ENCODE measurements at regions not wholly inside any gene's neighbourhood (a gene's known extent, or its start where the extent isn't known, plus 50 kb on each side); places are given as distances from the start of the nearest gene placed in this dataset.

DNA sequence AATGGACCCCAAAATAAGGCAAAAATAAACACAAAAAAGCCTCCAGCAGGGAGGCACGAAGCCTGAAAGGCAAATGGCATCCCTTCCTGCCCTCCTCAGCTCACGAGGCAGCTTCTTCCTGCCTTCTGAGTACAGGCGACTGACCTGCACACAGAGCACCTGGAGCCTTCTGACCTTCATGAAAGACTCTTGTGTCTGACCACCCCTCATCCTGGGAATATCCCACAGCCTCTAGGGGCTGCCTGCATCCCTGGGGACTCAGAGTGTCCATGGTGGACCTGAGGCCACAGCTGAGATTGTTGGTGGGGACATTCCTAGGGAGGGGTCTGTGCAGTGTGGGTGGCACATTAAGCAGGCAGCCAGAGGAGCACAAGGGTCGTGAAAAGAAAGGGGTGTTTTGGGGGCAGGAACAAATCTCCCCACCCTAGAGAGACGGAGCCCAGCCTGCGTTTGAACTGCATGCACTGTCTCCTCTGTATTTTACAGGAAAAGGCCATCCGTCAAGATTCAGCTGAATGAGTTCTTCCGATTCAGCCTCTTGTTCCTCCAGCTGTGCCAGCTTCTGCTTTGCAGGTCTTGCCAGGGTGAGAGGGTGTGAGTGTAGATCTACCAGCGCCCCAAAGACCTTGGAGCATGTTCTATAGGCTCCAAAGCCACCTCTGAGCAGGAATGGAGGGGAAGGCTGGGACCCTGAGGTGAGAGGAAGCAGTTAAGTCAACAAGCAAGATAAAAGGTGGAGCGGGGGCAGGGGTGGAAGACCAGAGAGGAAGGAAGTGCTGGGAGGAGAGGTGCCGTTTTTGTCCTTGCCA, 80.4 kb upstream of the MEF2A start:
- TF ChIP-seq EP300 (IDR thresholded peaks at IDR 0.05; ENCODE audit: borderline replicate concordance) = no peak
- TF ChIP-seq TAF1 (IDR thresholded peaks at IDR 0.05; ENCODE audit: low read depth) = no peak
- no peak for TF ChIP-seq FOXM1 (IDR thresholded peaks at IDR 0.05; ENCODE audit: borderline replicate concordance, low read depth)
- no peak for TF ChIP-seq ZBTB7A (IDR thresholded peaks at IDR 0.05; ENCODE audit: low read depth)
- TF ChIP-seq, protein P1, sequence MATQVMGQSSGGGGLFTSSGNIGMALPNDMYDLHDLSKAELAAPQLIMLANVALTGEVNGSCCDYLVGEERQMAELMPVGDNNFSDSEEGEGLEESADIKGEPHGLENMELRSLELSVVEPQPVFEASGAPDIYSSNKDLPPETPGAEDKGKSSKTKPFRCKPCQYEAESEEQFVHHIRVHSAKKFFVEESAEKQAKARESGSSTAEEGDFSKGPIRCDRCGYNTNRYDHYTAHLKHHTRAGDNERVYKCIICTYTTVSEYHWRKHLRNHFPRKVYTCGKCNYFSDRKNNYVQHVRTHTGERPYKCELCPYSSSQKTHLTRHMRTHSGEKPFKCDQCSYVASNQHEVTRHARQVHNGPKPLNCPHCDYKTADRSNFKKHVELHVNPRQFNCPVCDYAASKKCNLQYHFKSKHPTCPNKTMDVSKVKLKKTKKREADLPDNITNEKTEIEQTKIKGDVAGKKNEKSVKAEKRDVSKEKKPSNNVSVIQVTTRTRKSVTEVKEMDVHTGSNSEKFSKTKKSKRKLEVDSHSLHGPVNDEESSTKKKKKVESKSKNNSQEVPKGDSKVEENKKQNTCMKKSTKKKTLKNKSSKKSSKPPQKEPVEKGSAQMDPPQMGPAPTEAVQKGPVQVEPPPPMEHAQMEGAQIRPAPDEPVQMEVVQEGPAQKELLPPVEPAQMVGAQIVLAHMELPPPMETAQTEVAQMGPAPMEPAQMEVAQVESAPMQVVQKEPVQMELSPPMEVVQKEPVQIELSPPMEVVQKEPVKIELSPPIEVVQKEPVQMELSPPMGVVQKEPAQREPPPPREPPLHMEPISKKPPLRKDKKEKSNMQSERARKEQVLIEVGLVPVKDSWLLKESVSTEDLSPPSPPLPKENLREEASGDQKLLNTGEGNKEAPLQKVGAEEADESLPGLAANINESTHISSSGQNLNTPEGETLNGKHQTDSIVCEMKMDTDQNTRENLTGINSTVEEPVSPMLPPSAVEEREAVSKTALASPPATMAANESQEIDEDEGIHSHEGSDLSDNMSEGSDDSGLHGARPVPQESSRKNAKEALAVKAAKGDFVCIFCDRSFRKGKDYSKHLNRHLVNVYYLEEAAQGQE (IDR thresholded peaks at IDR 0.05; ENCODE audit: low read depth) = no peak
- TF ChIP-seq CEBPB (IDR thresholded peaks at IDR 0.05) = no peak
- no peak for TF ChIP-seq YY1 (IDR thresholded peaks at IDR 0.05; ENCODE audit: low read depth)

Measured in Ishikawa (cell line).